ENCODE measurements at regions not wholly inside any gene's neighbourhood (a gene's known extent, or its start where the extent isn't known, plus 50 kb on each side); places are given as distances from the start of the nearest gene placed in this dataset.

- no peak for DNase-seq (ENCODE audit: low read depth)
- Histone ChIP-seq H3K36me3 (ENCODE audit: control insufficient read depth, insufficient read depth, low read length) (no peaks in the 10 kb centered on the region), H3K27me3 (ENCODE audit: control insufficient read depth, insufficient read depth, low read length) (no peaks in the 10 kb centered on the region), H3K4me3 (ENCODE audit: low read depth, low read length) (no peak overlapping the region)
- TF ChIP-seq CTCF (IDR thresholded peaks at IDR 0.05; ENCODE audit: insufficient read depth, low read length, severe bottlenecking) = no peak
- FAIRE-seq = no peak
Observed at GRCh38 chr2:139271879-139272278, 491.7 kb upstream of the NXPH2 start.

GRCh38 chr2:139271149-139271548, 491.0 kb upstream of the NXPH2 start:
- DNase-seq (ENCODE audit: low read depth) (no peak), FAIRE-seq (no peak)
- no peaks in the 10 kb centered on the region for H3K27me3 ChIP-seq (ENCODE audit: control insufficient read depth, insufficient read depth, low read length)
- no peaks in the 10 kb centered on the region for H3K36me3 ChIP-seq (ENCODE audit: control insufficient read depth, insufficient read depth, low read length)
- H3K4me3 ChIP-seq (ENCODE audit: low read depth, low read length) = no peak overlapping the region
- no peak for TF ChIP-seq CTCF (IDR thresholded peaks at IDR 0.05; ENCODE audit: insufficient read depth, low read length, severe bottlenecking)

GRCh38 chr2:139260052-139260430, 479.9 kb upstream of the NXPH2 start:
- no peaks in the 10 kb centered on the region for H3K36me3 ChIP-seq (ENCODE audit: control insufficient read depth, insufficient read depth, low read length)
- no peak for TF ChIP-seq CTCF (IDR thresholded peaks at IDR 0.05; ENCODE audit: insufficient read depth, low read length, severe bottlenecking)
- DNase-seq (ENCODE audit: low read depth) (no peak), FAIRE-seq (no peak)
- no peaks in the 10 kb centered on the region for H3K27me3 ChIP-seq (ENCODE audit: control insufficient read depth, insufficient read depth, low read length)
- H3K4me3 ChIP-seq (ENCODE audit: low read depth, low read length) = no peak overlapping the region

GRCh38 chr2:139259422-139260051, 479.3 kb upstream of the NXPH2 start:
- no peak for FAIRE-seq
- H3K36me3 ChIP-seq (ENCODE audit: control insufficient read depth, insufficient read depth, low read length) = no peaks in the 10 kb centered on the region

GRCh38 chr2:139241286-139241685, 461.1 kb upstream of the NXPH2 start:
- DNase-seq (ENCODE audit: low read depth) (no peak), FAIRE-seq (no peak)
- no peaks in the 10 kb centered on the region for H3K27me3 ChIP-seq (ENCODE audit: control insufficient read depth, insufficient read depth, low read length)
- no peak overlapping the region for H3K4me3 ChIP-seq (ENCODE audit: low read depth, low read length)
- no peaks in the 10 kb centered on the region for H3K36me3 ChIP-seq (ENCODE audit: control insufficient read depth, insufficient read depth, low read length)
- no peak for TF ChIP-seq CTCF (IDR thresholded peaks at IDR 0.05; ENCODE audit: insufficient read depth, low read length, severe bottlenecking)

More at GRCh38 chr2:139259422-139260051, 479.3 kb upstream of the NXPH2 start:
- no peak for TF ChIP-seq CTCF (IDR thresholded peaks at IDR 0.05; ENCODE audit: insufficient read depth, low read length, severe bottlenecking)
- H3K4me3 ChIP-seq (ENCODE audit: low read depth, low read length) = no peak overlapping the region
- no peak for DNase-seq (ENCODE audit: low read depth)
- no peaks in the 10 kb centered on the region for H3K27me3 ChIP-seq (ENCODE audit: control insufficient read depth, insufficient read depth, low read length)

GRCh38 chr2:139237023-139237422, 456.8 kb upstream of the NXPH2 start:
- Histone ChIP-seq H3K36me3 (ENCODE audit: control insufficient read depth, insufficient read depth, low read length) (no peaks in the 10 kb centered on the region), H3K4me3 (ENCODE audit: low read depth, low read length) (no peak overlapping the region), H3K27me3 (ENCODE audit: control insufficient read depth, insufficient read depth, low read length) (no peaks in the 10 kb centered on the region)
- no peak for FAIRE-seq
- TF ChIP-seq CTCF (IDR thresholded peaks at IDR 0.05; ENCODE audit: insufficient read depth, low read length, severe bottlenecking) = no peak
- DNase-seq (ENCODE audit: low read depth) = no peak
